GM19467 (cell line): ENCODE measurements at regions not wholly inside any gene's neighbourhood (a gene's known extent, or its start where the extent isn't known, plus 50 kb on each side); places are given as distances from the start of the nearest gene placed in this dataset.

Experiments used
- ATAC-seq: cut with Tn5 transposase; IDR thresholded peaks from one replicate; pipeline ENCODE4 v1.9.1; 2021; ENCODE audit warnings: mild to moderate bottlenecking, moderate library complexity; ENCODE audit not compliant: unreplicated experiment

- no peak for ATAC-seq
These were observed 413.5 kb downstream of the NFIB start for GRCh38 chr9:13900449-13900848.

DNA sequence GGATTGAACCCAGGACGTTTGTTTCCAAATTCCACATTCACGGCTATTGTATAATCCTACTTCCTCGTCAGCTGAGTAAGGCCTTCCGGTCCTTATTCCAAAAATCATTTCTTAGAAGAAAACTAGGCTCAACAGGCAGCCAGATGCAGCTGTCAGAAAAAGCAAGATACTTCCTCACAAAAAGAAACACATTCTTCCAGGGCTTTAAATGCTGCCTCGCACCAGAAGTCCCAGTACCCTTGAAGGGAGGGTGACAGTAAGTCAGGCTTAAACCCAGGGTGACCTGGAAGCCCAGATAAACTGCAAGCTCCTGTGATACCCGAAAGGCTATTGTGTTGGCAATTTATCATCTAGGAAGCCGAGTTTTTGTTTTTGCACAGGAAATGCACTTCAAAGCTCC, 414.0 kb downstream of the NFIB start:
- ATAC-seq: no peak

GRCh38 chr9:13898957-13899356, 415.0 kb downstream of the NFIB start:
- no peak for ATAC-seq

DNA sequence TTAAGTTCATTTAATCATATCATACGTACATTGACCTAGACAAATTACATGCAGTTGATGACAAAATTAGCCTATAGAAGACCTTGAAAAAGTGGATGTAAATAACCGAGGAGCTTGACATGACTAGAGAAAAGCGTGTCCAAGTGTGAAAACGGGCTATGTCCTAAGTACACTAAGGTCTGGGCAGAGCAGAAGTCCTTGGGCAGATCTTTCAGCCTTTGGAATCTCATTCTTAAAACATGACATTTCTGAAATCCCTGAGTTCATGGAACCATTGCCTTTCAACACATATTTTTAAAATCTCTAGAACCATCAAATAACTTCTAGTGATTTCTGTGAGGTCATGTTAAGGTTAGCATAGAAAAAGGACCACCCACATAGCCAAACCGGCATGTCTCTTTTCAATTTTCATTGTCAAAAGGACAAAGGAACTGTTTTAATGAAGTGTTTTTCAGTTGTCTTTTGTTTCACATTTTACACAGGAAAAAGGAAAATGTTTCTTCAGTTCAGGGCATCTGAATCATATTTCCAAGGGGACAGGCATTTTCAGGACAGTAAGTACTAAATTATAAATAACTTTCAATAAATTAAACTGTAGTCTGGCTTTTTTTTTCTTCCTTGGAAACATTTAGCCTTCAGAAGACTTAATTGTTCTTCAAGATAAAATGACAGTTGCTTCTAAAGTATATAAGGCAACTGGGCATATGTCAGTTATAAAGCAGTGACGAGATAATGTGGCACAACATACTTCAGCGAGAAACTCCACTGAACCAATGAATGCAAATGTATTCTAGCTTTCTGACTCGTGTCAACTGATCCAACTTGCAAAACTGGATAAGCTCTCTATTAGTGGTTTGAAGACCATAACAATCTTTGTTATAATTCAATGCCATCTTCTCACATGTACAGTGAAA, 416.8 kb downstream of the NFIB start:
- ATAC-seq: no peak

DNA sequence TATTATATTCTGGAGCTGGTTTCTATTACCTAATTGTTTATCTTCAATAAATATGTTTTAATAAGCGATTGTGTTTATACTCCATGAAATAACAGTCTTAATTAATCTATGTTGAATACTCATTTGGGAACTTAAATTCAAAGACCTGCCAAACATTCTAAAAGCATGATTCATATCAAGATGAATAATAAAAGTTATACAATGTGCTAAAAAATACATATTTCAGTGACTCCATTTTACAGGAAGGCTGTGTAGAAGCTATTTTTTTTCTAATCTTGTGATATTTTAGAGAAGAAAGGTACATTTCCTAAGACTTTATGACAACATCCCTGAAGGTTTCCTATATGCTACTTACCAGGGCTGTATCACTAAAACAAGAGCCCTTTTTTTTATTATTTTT, 417.9 kb downstream of the NFIB start:
- no peak for ATAC-seq

DNA sequence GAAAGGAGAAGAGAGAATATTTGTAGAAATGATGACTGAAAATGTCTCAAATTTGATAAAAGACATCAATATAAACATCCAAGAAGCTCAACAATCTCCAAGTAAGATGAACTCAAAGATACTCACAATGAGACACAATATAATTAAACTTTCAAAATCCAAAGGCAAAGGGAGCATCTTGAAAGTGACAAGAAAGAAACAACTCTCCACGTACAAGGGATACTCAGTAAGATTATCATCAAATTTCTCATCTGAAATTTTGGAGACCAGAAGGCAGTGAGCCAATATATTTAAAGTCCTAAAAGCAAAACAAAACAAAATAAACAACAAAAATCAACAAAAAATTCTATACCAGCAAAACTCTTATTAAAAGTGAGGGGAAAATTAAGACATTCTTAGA, 428.7 kb downstream of the NFIB start:
- ATAC-seq: no peak

GRCh38 chr9:13879981-13880380, 434.0 kb downstream of the NFIB start:
- ATAC-seq: no peak

DNA sequence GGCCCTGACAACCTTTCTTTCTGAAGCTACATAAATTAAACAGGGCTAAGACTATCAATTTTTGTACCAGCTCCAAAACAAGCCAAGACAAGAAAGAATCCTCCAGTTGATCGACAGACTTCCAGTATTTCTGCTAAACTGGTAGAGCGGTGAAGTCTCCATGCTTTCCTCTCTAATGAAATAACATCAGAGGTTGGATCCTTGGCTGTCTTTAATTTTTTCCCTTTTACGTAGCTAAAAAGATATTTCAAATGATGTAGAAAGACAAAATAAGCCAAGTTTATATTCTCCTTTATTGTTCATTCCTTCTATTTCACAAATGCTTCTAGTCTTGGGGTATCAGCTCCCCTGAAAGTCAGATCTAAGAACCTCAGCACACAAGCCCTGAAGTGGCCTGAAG, 434.9 kb downstream of the NFIB start:
- ATAC-seq: no peak

- ATAC-seq: no peak
These were observed 435.7 kb downstream of the NFIB start for GRCh38 chr9:13878241-13878711.

DNA sequence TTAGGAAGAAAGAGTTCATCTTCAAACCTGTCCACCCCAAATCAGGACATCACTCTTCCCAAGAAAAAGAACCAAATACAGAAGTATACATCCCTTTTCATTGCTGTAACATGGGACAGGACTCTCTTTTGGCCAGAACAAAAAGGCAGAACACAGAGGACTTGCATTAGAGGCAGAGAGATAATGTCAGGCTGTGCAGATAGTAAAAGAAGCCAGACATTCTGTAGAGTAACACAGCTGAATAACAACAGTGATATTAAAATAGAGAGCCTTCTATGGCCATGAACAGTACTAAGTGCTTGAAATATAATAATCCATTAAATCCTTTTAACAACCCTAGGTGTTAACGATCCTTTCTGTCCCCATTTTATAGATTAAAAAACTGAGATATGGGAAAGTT, 437.2 kb downstream of the NFIB start:
- no peak for ATAC-seq

DNA sequence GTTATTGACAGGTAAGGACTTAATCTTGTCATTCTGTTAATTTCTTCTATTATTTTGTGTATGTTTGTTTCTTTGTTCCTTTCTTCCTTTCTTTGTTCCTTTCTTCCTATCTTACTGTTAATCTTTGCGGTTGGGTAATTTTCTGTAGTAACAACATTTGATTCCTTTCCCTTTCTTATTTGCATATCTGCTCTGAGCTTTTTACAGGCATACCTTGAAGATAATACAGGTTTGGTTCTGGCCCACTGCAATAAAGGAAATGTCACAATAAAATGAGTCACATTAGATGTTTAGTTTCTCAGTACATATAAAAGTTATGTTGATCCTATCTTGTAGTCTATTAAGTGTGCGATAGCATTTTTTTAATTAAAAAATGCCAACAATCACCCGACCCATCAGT, 440.7 kb downstream of the NFIB start:
- no peak for ATAC-seq

DNA sequence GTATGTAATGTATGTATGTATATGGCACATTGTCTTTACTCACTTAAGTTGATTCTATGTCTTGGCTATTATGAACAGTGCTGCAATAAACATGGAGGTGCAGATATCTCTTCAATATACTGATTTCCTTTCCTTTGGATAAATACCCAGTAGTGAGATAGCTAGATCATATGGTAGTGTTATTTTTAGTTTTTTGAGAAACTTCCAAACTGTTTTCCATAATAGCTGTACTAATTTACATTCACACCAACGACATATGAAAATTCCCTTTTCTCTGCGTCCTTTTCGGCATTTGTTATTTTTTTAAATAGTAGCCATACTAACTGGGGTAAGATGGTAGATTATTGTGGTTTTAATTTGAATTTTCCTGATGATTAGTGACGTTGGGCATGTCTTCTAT, 445.6 kb downstream of the NFIB start:
- no peak for ATAC-seq

DNA sequence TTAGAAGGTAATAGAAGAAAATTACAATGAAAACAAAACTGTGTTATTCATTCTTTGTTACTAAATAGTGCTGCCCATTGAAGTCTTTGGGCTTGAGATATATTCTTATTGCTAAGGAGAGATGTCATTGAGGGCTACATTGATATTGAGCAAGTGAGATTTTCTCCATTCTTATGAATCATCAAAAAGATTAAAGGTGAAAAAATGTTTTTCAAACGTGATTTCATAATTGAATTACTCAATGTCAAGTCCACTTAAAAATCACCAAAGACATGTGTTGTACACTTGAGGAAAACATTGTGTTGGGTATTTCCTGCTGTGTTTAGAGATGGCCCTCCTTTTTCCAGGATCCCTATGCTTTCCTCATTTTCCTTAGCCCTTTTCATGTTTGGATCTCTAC, 448.1 kb downstream of the NFIB start:
- ATAC-seq: no peak

DNA sequence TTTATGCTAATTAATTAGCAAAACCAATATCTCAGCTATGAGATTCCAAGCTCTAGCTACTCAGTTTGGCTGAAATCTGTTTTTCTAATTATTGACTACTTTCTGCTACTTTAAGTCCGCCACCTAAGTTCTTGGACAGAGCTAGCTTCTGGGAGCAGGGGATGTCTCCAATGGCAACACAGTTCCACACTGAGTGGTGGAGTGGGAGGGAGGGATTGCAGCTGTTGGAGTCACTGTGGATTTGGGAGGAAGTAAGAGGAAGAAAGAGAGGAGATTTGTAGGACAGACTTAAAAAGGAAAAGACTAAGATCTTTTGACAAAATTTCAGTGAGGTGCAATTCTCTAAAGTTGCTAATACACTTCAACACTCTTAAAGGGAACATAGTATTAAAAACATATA, 450.8 kb downstream of the NFIB start:
- ATAC-seq: no peak

DNA sequence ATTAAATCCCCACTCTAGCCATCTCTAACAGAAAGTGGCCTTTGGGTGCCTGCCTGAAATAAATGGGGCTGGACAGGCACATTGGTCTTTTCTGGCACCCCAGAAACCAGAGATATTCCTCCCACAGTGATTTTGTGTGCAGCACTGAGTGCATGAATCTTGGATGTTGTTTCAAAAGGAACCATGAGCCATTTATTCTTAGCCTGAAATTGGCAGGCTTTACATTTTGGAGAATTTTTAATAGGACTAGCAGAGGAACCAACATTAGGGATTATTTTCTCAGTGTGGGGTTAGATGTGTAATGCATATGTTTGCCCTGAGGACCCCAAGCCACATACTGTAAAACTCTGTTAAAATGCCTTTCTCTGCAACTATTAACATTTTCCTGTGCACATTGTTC, 451.3 kb downstream of the NFIB start:
- ATAC-seq: no peak

GRCh38 chr9:13860946-13861640, 452.8 kb downstream of the NFIB start:
- ATAC-seq: no peak

DNA sequence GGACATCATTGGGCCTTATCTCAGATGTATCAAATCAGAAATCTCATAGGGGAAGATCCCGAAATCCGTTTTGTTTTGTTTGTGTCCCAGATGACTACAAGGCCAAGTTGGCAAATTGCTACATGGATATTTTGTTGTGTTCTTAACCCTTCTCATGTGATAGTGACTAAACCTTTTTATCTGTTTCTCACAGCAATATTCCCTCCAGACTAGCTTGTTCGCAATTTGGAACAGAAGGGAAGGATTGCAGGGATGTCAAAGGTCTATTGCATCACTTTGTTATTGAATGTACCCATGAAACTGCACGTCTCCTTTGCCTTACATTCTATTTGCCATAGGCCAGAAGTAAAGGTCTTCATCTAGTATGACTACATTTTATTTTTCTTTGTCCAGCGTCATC, 453.9 kb downstream of the NFIB start:
- no peak for ATAC-seq

DNA sequence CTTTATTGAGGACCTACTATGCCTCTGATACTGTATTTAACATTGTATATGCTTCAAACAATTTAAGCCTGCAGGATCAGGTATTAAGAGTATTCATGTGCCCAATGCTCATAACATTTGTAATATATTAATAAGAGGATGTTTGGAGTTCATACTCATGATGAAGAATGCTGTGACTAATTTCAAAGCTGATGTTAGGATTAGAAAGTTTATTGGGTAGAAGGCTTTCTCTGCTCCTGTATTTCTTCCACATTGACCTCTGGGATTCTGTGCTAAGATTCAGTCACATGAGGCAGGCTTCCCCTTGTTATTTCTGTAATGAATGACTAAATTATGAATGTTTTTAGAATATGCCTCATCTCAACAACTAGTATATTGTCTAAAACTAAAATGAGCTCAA, 456.4 kb downstream of the NFIB start:
- no peak for ATAC-seq

DNA sequence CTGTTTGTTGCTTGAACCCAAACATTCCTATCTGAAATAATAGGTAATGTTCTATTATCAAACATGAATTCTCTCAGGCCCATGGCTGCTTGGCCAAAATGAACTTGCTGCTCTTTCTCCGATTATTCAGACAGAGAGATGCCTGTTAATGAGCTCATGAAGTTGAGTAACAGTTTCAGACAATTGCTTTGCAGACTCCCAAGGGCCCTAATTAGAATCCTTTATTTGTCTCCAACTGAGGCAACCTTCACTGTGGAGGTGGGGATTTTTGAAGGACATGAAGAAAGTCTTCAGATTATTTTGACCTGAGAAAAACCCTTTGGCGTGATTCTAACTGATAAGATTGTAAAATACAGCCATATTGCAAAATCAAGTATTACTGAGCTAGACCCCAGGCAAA, 466.7 kb downstream of the NFIB start:
- no peak for ATAC-seq

GRCh38 chr9:13845460-13845859, 468.5 kb downstream of the NFIB start:
- no peak for ATAC-seq

DNA sequence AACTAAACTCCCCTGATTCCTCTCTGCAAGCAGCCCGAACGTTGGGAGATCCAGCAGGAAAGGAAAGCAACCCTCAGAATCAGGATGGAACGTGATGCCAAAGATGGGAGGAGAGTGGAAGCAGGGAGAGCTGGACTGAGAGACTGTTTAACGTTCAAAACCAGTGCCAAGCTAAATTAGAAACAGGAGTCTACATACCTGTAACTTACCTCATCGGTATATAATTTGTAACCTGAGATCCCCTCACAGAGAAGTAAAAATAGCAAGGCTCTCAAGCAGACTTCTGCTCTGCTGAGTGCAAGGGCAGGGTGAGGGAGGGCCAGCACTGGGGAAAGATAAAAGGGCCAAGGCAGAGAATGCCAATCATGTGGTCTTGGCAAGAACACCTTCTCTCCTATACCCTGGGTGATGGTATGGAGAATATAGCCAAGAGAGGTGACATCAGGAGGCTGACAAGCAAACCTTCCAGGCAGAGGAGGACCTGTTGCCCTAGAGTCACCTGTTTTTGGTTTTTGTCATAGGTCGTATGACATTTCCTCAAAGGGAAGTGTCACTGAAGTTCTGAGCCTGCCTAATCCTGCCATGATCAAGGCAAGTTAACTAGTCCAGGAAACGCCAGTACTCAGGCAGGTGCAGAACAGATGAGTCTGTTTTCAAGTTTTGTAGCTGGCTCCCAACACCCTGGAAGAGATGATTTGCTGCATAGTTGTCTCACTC, 472.0 kb downstream of the NFIB start:
- no peak for ATAC-seq

GRCh38 chr9:13832446-13832845, 481.5 kb downstream of the NFIB start:
- no peak for ATAC-seq
